Karpas-422 (cell line): ENCODE measurements at regions not wholly inside any gene's neighbourhood (a gene's known extent, or its start where the extent isn't known, plus 50 kb on each side); places are given as distances from the start of the nearest gene placed in this dataset.
A peak's percentile ranks its signal among the peaks of the same experiment; 100 is the strongest.
"Not testable (repeated sequence)": the region's sequence is repeated elsewhere in the genome, so short reads cannot be mapped to it uniquely, and the experiment has no call there.

Source experiments
- DNase-seq: peaks from one replicate; pipeline ENCODE4 v3.0.0-alpha.2; 2015
- H2AFZ ChIP-seq: fragments of 200-600 bp; sonication (generic); 2 replicates; pipeline ENCODE4 v1.6.1; 2014; ENCODE audit warnings: antibody characterized with exemption, low read length, mixed read lengths
- H3K27ac ChIP-seq: fragments of 200-600 bp; sonication (generic); 2 replicates; pipeline ENCODE4 v1.5.1; 2014; ENCODE audit warnings: mild to moderate bottlenecking, low read length, moderate library complexity
- H3K27me3 ChIP-seq: fragments of 200-600 bp; sonication (generic); 2 replicates; pipeline ENCODE4 v1.6.1; 2014; ENCODE audit warnings: low read length, mixed read lengths
- H3K36me3 ChIP-seq: fragments of 200-600 bp; sonication (generic); 2 replicates; pipeline ENCODE4 v1.6.1; 2014; ENCODE audit warnings: low read length, mixed read lengths; ENCODE audit not compliant: insufficient read depth
- H3K4me1 ChIP-seq: fragments of 200-600 bp; sonication (generic); 2 replicates; pipeline ENCODE4 v1.6.1; 2014; ENCODE audit warnings: mild to moderate bottlenecking, low read length, mixed read lengths
- H3K4me2 ChIP-seq: fragments of 200-600 bp; sonication (generic); 2 replicates; pipeline ENCODE4 v1.6.1; 2014; ENCODE audit warnings: low read length, low read depth, mild to moderate bottlenecking; ENCODE audit not compliant: poor library complexity, severe bottlenecking
- H3K4me3 ChIP-seq: fragments of 200-600 bp; sonication (generic); 2 replicates; pipeline ENCODE4 v1.5.1; 2014; ENCODE audit warnings: mild to moderate bottlenecking, antibody characterized with exemption, low read length, mixed read lengths
- H3K79me2 ChIP-seq: fragments of 200-600 bp; sonication (generic); 2 replicates; pipeline ENCODE4 v1.6.1; 2014; ENCODE audit warnings: mild to moderate bottlenecking, low read length, mixed read lengths
- H3K9ac ChIP-seq: fragments of 200-600 bp; sonication (generic); 2 replicates; pipeline ENCODE4 v1.6.0; 2014; ENCODE audit warnings: low read length
- H3K9me2 ChIP-seq: fragments of 200-600 bp; sonication (generic), shearing (Covaris generic); replicated peaks from 2 replicates; pipeline ENCODE4 v1.6.0; 2014; ENCODE audit warnings: mild to moderate bottlenecking, low read length, moderate library complexity; ENCODE audit not compliant: insufficient read depth
- H3K9me3 ChIP-seq: fragments of 300-700, 200-600 bp; sonication (generic); 2 replicates; pipeline ENCODE4 v1.6.1; 2014; ENCODE audit warnings: low read length, mixed read lengths
- H4K20me1 ChIP-seq: fragments of 200-600 bp; sonication (generic); 2 replicates; pipeline ENCODE4 v1.6.1; 2014; ENCODE audit warnings: mild to moderate bottlenecking, antibody characterized with exemption, low read length, low read depth; ENCODE audit not compliant: insufficient read depth

DNA sequence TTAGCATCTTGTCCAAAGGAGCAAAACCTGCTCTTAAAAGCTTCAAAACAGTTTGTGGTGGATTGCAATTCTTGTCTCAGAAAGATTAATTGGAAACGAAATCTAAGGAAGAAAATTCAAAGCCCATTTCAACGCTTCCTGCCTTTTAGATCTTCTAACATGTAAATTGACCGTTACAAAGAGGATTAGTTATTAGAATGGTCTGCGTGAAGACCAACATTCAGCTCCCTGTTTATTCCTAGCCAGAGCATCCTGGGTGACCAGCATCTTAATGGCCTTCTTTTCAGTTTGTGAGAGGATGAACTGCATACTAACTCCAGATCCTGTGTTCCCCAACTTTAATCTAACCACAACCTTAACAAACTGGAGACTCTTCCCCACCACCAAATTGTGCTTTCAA lies 109.9 kb upstream of the SLC1A3 start:
- no peak overlapping the region for H3K4me3 ChIP-seq
- H2AFZ ChIP-seq: no peak overlapping the region
- no peak overlapping the region for H3K4me2 ChIP-seq
- H3K9ac ChIP-seq: no peak overlapping the region
- no peaks in the 10 kb centered on the region for H3K36me3 ChIP-seq
- no peak for DNase-seq
- no peaks in the 10 kb centered on the region for H3K27me3 ChIP-seq
- no peaks in the 10 kb centered on the region for H3K4me1 ChIP-seq
- H3K27ac ChIP-seq: no peak overlapping the region
- H3K9me3 ChIP-seq: no peaks in the 10 kb centered on the region
- no peaks in the 10 kb centered on the region for H3K9me2 ChIP-seq
- no peaks in the 10 kb centered on the region for H4K20me1 ChIP-seq
- H3K79me2 ChIP-seq: no peaks in the 10 kb centered on the region

DNA sequence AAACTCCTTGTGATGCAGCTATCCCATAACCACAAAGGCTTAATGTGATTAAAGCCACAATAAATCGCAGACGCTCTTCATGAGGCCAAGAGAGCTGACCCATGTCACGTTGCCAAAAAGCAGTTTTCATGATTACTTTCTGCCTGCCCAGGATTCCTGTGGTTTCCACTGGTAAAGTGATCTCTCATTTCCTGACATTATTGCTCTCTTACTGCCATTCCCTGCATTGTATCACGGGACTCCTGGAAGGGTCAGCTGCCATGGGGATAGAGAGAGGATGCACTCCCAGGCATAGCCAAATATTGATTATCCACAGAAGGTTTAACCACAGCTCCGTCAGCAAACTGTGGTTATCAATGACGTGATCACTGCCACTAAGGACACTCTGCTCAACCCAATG lies 103.8 kb upstream of the SLC1A3 start:
- H4K20me1 ChIP-seq: no peaks in the 10 kb centered on the region
- no peak overlapping the region for H3K9ac ChIP-seq
- H3K4me1 ChIP-seq: no peaks in the 10 kb centered on the region
- H3K79me2 ChIP-seq: no peaks in the 10 kb centered on the region
- H2AFZ ChIP-seq: no peak overlapping the region
- H3K4me2 ChIP-seq: no peak overlapping the region
- H3K9me3 ChIP-seq: no peaks in the 10 kb centered on the region
- H3K36me3 ChIP-seq: no peaks in the 10 kb centered on the region
- H3K27ac ChIP-seq: no peak overlapping the region
- no peaks in the 10 kb centered on the region for H3K9me2 ChIP-seq
- no peak for DNase-seq
- no peaks in the 10 kb centered on the region for H3K27me3 ChIP-seq
- no peak overlapping the region for H3K4me3 ChIP-seq

DNA sequence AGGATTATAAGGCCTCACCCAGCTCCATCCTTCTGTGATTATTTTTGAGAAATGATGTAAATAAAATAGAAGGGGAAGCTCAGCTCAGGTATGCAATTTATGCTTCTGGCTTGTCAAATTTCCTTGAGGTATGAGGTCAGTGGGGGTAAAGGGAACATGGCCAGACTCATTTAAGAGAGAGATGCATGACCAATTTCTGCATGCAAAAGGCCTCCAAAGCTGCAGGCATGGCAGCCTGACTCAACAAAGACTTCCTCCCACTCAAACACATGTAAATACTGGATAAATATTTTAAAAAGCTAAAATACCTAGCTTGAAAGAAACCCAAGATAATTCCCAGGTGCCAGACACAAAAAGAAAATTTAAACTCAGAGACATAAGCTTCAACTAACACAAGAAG lies 101.4 kb upstream of the SLC1A3 start:
- no peak overlapping the region for H3K27ac ChIP-seq
- no peaks in the 10 kb centered on the region for H3K4me1 ChIP-seq
- H2AFZ ChIP-seq: no peak overlapping the region
- no peaks in the 10 kb centered on the region for H4K20me1 ChIP-seq
- no peak overlapping the region for H3K4me3 ChIP-seq
- H3K9ac ChIP-seq: no peak overlapping the region
- no peaks in the 10 kb centered on the region for H3K79me2 ChIP-seq
- no peaks in the 10 kb centered on the region for H3K36me3 ChIP-seq
- no peaks in the 10 kb centered on the region for H3K9me3 ChIP-seq
- H3K4me2 ChIP-seq: no peak overlapping the region
- H3K27me3 ChIP-seq: no peaks in the 10 kb centered on the region
- DNase-seq: no peak
- no peaks in the 10 kb centered on the region for H3K9me2 ChIP-seq

DNA sequence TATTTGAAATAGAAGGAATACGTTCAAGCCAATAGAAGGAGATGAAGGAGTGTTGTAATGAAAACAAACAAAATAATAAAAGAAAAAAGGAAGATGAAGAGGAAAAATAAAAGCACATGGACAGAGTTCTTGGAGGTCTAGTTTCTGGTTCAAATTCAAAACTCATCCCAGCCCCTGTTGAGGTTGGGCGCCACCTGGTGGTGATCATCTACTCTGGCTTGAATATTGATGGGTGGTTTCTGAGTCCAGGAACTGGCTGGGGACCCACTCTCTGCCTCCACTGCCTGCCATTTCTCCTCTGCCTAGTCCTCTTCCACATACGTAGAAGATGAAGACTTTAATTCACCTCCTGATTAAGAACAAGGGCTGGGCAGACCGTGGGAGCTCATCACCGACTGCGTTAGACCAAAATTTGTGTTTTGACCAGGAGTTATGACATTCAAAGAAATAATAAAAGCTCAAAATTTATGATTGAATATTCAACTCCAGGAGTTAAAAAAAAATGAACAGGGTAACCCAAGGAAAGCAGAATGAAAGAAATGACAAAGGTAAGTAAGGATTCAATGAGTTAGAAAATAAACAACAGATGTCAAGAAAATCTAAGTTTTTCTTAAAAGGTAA lies 99.0 kb upstream of the SLC1A3 start:
- no peak overlapping the region for H3K27ac ChIP-seq
- H3K79me2 ChIP-seq: no peaks in the 10 kb centered on the region
- peak; percentile 86 for DNase-seq
- H3K9me2 ChIP-seq: no peaks in the 10 kb centered on the region
- H3K4me1 ChIP-seq: no peaks in the 10 kb centered on the region
- H3K4me3 ChIP-seq: no peak overlapping the region
- no peaks in the 10 kb centered on the region for H3K9me3 ChIP-seq
- H3K4me2 ChIP-seq: no peak overlapping the region
- H3K27me3 ChIP-seq: no peaks in the 10 kb centered on the region
- H4K20me1 ChIP-seq: no peaks in the 10 kb centered on the region
- H2AFZ ChIP-seq: no peak overlapping the region
- H3K9ac ChIP-seq: no peak overlapping the region
- no peaks in the 10 kb centered on the region for H3K36me3 ChIP-seq

DNA sequence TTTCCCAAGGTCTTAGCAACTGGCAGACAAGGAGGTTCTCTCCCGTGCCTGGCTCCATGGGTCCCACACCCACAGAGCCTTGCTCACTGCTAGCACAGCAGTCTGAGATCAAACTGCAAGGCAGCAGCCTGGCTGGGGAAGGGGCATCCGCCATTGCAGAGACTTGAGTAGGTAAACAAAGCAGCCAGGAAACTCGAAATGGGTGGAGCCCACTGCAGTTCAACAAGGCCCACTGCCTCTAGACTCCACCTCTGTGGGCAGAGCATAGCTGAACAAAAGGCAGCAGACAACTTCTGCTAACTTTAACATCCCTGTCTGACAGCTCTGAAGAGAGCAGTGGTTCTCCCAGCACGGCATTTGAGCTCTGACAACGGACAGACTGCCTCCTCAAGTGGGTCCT lies 98.1 kb upstream of the SLC1A3 start:
- H3K27ac ChIP-seq, H3K79me2 ChIP-seq, H3K4me3 ChIP-seq, H3K9me2 ChIP-seq, H3K27me3 ChIP-seq, H3K4me1 ChIP-seq, H3K4me2 ChIP-seq, H3K9ac ChIP-seq, H4K20me1 ChIP-seq, DNase-seq, H3K36me3 ChIP-seq, H2AFZ ChIP-seq, H3K9me3 ChIP-seq: not testable (repeated sequence)

DNA sequence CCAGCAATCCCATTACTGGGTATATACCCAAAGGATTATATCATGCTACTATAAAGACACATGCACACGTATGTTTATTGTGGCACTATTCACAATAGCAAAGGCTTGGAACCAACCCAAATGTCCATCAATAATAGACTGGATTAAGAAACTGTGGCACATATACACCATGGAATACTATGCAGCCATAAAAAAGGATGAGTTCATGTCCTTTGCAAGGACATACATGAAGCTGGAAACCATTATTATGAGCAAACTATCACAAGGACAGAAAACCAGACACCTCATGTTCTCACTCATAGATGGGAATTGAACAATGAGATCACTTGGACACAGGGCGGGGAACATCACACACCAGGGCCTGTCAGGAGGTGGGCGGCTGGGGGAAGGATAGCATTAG lies 92.8 kb upstream of the SLC1A3 start:
- not testable (repeated sequence) for H3K4me2 ChIP-seq, H3K27ac ChIP-seq, H3K9me3 ChIP-seq, H3K9ac ChIP-seq, H2AFZ ChIP-seq, H3K4me1 ChIP-seq, H3K79me2 ChIP-seq, H3K9me2 ChIP-seq, H4K20me1 ChIP-seq, DNase-seq, H3K27me3 ChIP-seq, H3K4me3 ChIP-seq, H3K36me3 ChIP-seq

DNA sequence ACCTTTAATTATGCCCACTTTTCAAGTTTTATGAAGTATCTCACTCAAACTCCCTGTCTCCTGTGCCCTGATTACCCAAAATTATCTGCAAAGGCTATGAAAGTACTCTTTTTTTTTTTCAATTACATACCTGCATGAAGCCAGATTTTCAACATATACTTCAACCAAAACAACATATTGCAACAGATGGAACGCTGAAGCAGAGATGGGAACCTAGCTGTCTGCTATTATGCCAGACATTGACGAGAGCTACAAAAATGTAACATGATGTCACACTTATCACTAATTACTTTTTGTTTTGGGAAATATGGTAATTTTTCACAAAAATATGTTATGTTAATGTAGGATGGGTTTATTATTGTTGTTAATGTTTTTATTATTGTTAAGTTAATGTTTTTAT lies 86.5 kb upstream of the SLC1A3 start:
- H3K79me2 ChIP-seq: no peaks in the 10 kb centered on the region
- no peak overlapping the region for H3K9ac ChIP-seq
- H3K27ac ChIP-seq: no peak overlapping the region
- H3K27me3 ChIP-seq: no peaks in the 10 kb centered on the region
- H4K20me1 ChIP-seq: no peaks in the 10 kb centered on the region
- no peak for DNase-seq
- H3K4me2 ChIP-seq: no peak overlapping the region
- H3K4me3 ChIP-seq: no peak overlapping the region
- H2AFZ ChIP-seq: no peak overlapping the region
- no peaks in the 10 kb centered on the region for H3K9me3 ChIP-seq
- no peaks in the 10 kb centered on the region for H3K36me3 ChIP-seq
- no peaks in the 10 kb centered on the region for H3K9me2 ChIP-seq
- no peaks in the 10 kb centered on the region for H3K4me1 ChIP-seq

DNA sequence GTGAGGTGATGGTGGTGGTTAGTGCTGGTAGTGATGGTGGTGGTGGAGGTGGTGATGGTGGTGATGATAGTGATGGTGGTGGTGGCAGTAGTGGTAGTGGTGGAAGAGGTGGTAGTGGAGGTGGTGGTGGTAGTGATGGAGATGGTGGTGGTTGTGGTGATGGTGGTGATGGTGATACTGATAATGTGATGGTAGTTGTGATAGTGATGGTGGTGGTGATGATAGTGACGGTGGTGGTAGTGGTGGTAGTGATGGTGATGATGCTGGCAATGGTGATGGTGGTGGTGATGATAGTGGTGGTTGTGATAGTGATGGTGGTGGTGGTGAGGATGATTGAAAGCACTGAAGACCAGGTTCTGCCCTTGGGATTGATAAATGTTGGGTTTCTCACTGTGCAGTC lies 85.2 kb upstream of the SLC1A3 start:
- Histone ChIP-seq H3K4me3 (no peak overlapping the region), H3K27me3 (no peaks in the 10 kb centered on the region), H4K20me1 (no peaks in the 10 kb centered on the region), H3K9ac (no peak overlapping the region), H3K9me2 (no peaks in the 10 kb centered on the region), H2AFZ (no peak overlapping the region), H3K4me1 (no peaks in the 10 kb centered on the region), H3K4me2 (no peak overlapping the region), H3K27ac (no peak overlapping the region), H3K79me2 (no peaks in the 10 kb centered on the region), H3K36me3 (no peaks in the 10 kb centered on the region), H3K9me3 (no peaks in the 10 kb centered on the region)
- no peak for DNase-seq
